ENCODE measurements at regions not wholly inside any gene's neighbourhood (a gene's known extent, or its start where the extent isn't known, plus 50 kb on each side); places are given as distances from the start of the nearest gene placed in this dataset.
"Not testable (repeated sequence)": the region's sequence is repeated elsewhere in the genome, so short reads cannot be mapped to it uniquely, and the experiment has no call there.

- no peak for DNase-seq
- no peaks in the 10 kb centered on the region for H3K4me1 Mint-ChIP-seq (ENCODE audit: low read depth, unreplicated experiment)
- H3K27ac Mint-ChIP-seq (ENCODE audit: unreplicated experiment), result no peak overlapping the region
- peaks cover 2% of the 10 kb centered on the region for H3K9me3 Mint-ChIP-seq (ENCODE audit: unreplicated experiment)
- no peaks in the 10 kb centered on the region for H3K27me3 Mint-ChIP-seq (ENCODE audit: unreplicated experiment)
- TF ChIP-seq, protein P1, sequence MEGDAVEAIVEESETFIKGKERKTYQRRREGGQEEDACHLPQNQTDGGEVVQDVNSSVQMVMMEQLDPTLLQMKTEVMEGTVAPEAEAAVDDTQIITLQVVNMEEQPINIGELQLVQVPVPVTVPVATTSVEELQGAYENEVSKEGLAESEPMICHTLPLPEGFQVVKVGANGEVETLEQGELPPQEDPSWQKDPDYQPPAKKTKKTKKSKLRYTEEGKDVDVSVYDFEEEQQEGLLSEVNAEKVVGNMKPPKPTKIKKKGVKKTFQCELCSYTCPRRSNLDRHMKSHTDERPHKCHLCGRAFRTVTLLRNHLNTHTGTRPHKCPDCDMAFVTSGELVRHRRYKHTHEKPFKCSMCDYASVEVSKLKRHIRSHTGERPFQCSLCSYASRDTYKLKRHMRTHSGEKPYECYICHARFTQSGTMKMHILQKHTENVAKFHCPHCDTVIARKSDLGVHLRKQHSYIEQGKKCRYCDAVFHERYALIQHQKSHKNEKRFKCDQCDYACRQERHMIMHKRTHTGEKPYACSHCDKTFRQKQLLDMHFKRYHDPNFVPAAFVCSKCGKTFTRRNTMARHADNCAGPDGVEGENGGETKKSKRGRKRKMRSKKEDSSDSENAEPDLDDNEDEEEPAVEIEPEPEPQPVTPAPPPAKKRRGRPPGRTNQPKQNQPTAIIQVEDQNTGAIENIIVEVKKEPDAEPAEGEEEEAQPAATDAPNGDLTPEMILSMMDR (IDR thresholded peaks at IDR 0.05; ENCODE audit: partially characterized antibody, unreplicated experiment), result no peak
- H3K4me3 Mint-ChIP-seq (ENCODE audit: unreplicated experiment), result no peak overlapping the region
- no peaks in the 10 kb centered on the region for H3K36me3 Mint-ChIP-seq (ENCODE audit: unreplicated experiment)
These were observed 223.1 kb upstream of the SGK1 start for GRCh38 chr6:134541001-134541400.

DNA sequence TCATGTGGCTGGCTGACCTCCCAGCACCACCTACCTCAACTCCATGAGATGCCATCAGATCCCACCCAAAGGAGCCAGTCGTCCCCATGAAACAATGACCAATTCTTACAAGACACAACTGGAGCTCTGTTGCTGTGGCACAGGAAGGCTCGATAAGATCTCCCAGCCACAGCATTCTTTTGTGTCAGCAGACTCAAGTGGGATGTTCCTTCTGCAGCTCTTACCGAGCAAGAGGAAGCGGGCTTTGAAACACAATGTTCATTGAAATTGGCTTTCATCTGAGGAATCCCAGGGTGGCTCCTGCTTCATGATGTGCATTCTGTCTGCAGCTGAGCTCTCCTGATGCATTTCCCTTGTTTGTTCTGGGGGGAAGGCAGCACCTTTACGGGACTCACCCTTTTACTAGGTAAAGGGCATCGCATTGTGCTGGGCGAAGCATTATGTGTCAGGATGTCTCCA is 222.0 kb upstream of the SGK1 start:
- H3K9me3 Mint-ChIP-seq (ENCODE audit: unreplicated experiment), result peaks cover 2% of the 10 kb centered on the region
- TF ChIP-seq, protein P1 (IDR thresholded peaks at IDR 0.05; ENCODE audit: partially characterized antibody, unreplicated experiment), result no peak
- no peaks in the 10 kb centered on the region for H3K4me1 Mint-ChIP-seq (ENCODE audit: low read depth, unreplicated experiment)
- H3K36me3 Mint-ChIP-seq (ENCODE audit: unreplicated experiment), result no peaks in the 10 kb centered on the region
- DNase-seq, result no peak
- no peak overlapping the region for H3K4me3 Mint-ChIP-seq (ENCODE audit: unreplicated experiment)
- no peak overlapping the region for H3K27ac Mint-ChIP-seq (ENCODE audit: unreplicated experiment)
- no peaks in the 10 kb centered on the region for H3K27me3 Mint-ChIP-seq (ENCODE audit: unreplicated experiment)

- not testable (repeated sequence) for H3K4me3 Mint-ChIP-seq (ENCODE audit: unreplicated experiment); H3K27ac Mint-ChIP-seq (ENCODE audit: unreplicated experiment); H3K36me3 Mint-ChIP-seq (ENCODE audit: unreplicated experiment); DNase-seq; H3K27me3 Mint-ChIP-seq (ENCODE audit: unreplicated experiment); H3K4me1 Mint-ChIP-seq (ENCODE audit: low read depth, unreplicated experiment); H3K9me3 Mint-ChIP-seq (ENCODE audit: unreplicated experiment)
These were observed 219.9 kb upstream of the SGK1 start for GRCh38 chr6:134537765-134538164.

- Mint-ChIP-seq H3K27ac (ENCODE audit: unreplicated experiment) (no peak overlapping the region), H3K9me3 (ENCODE audit: unreplicated experiment) (peaks cover 2% of the 10 kb centered on the region), H3K4me1 (ENCODE audit: low read depth, unreplicated experiment) (no peaks in the 10 kb centered on the region), H3K4me3 (ENCODE audit: unreplicated experiment) (no peak overlapping the region), H3K27me3 (ENCODE audit: unreplicated experiment) (no peaks in the 10 kb centered on the region), H3K36me3 (ENCODE audit: unreplicated experiment) (no peaks in the 10 kb centered on the region)
- TF ChIP-seq, protein P1 (IDR thresholded peaks at IDR 0.05; ENCODE audit: partially characterized antibody, unreplicated experiment), result no peak
- DNase-seq, result no peak
These were observed 219.2 kb upstream of the SGK1 start for GRCh38 chr6:134537146-134537555.

DNA sequence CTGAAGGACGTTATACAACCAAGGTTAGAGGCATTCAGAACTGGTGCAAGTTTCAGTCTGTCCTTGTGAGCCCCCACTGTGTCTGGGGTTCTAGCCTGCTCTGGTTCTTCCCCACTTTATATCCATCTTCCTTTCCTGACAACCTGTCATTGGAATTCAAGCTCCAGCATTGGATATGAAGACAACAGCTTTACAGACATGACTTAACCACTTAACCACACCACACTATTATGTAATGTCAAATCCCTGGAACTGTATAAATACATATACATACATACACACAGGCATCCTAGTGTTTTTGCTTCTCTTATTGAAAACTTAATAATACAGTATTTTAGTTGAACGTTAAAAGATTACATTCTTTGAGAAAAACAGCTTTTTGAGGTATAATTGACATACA is 217.9 kb upstream of the SGK1 start:
- H3K9me3 Mint-ChIP-seq (ENCODE audit: unreplicated experiment), result peaks cover 2% of the 10 kb centered on the region
- H3K27me3 Mint-ChIP-seq (ENCODE audit: unreplicated experiment), result no peaks in the 10 kb centered on the region
- no peaks in the 10 kb centered on the region for H3K4me1 Mint-ChIP-seq (ENCODE audit: low read depth, unreplicated experiment)
- no peak for DNase-seq
- H3K4me3 Mint-ChIP-seq (ENCODE audit: unreplicated experiment), result no peak overlapping the region
- no peaks in the 10 kb centered on the region for H3K36me3 Mint-ChIP-seq (ENCODE audit: unreplicated experiment)
- TF ChIP-seq, protein P1 (IDR thresholded peaks at IDR 0.05; ENCODE audit: partially characterized antibody, unreplicated experiment), result no peak
- H3K27ac Mint-ChIP-seq (ENCODE audit: unreplicated experiment), result no peak overlapping the region

Measured in glutamatergic neuron (in vitro differentiated cells).